Kidney epithelial cell (primary cell): ENCODE measurements at regions not wholly inside any gene's neighbourhood (a gene's known extent, or its start where the extent isn't known, plus 50 kb on each side); places are given as distances from the start of the nearest gene placed in this dataset.

ENCODE experiments used
- DNase-seq: peaks from one replicate; pipeline ENCODE4 v3.0.0-alpha.2; 2010; ENCODE audit warnings: low read depth
- H3K27me3 ChIP-seq: 2 replicates; pipeline ENCODE4 v1.6.0; 2011; ENCODE audit warnings: low read length; ENCODE audit not compliant: control insufficient read depth, insufficient read depth
- H3K36me3 ChIP-seq: 2 replicates; pipeline ENCODE4 v1.5.1; 2011; ENCODE audit warnings: low read length; ENCODE audit not compliant: control insufficient read depth, insufficient read depth
- H3K4me3 ChIP-seq: 2 replicates; pipeline ENCODE4 v1.5.1; 2011; ENCODE audit warnings: low read depth, mild to moderate bottlenecking, control low read depth, low read length
- TF ChIP-seq, protein P1 (sequence below): IDR thresholded peaks from 2 replicates; pipeline ENCODE4 v1.5.1; 2011; ENCODE audit warnings: mild to moderate bottlenecking, moderate library complexity, low read length, control low read depth, inconsistent platforms; ENCODE audit not compliant: insufficient read depth, poor library complexity, severe bottlenecking

DNA sequence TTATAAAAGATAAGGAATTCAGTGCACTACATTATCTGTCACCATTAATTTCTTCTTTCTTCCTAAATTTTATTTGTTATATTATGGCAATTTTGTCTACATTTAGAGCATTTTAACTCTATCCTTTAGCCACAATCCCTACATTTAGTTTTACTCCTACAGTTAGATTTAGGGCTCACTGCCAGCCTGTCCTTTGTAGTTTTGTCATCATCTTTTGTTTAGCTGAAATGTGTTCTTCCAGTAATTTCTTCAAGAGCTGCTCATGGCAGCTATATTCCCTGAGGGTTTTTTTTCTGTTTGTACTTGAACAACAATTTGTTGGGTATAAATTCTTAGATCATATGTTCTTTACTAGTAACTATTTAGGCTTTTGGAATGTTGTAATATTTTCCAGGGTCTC is 72.7 kb upstream of the B3GAT2 start:
- no peaks in the 10 kb centered on the region for H3K36me3 ChIP-seq
- TF ChIP-seq, protein P1, sequence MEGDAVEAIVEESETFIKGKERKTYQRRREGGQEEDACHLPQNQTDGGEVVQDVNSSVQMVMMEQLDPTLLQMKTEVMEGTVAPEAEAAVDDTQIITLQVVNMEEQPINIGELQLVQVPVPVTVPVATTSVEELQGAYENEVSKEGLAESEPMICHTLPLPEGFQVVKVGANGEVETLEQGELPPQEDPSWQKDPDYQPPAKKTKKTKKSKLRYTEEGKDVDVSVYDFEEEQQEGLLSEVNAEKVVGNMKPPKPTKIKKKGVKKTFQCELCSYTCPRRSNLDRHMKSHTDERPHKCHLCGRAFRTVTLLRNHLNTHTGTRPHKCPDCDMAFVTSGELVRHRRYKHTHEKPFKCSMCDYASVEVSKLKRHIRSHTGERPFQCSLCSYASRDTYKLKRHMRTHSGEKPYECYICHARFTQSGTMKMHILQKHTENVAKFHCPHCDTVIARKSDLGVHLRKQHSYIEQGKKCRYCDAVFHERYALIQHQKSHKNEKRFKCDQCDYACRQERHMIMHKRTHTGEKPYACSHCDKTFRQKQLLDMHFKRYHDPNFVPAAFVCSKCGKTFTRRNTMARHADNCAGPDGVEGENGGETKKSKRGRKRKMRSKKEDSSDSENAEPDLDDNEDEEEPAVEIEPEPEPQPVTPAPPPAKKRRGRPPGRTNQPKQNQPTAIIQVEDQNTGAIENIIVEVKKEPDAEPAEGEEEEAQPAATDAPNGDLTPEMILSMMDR = no peak
- no peaks in the 10 kb centered on the region for H3K27me3 ChIP-seq
- H3K4me3 ChIP-seq = no peak overlapping the region
- DNase-seq = no peak

DNA sequence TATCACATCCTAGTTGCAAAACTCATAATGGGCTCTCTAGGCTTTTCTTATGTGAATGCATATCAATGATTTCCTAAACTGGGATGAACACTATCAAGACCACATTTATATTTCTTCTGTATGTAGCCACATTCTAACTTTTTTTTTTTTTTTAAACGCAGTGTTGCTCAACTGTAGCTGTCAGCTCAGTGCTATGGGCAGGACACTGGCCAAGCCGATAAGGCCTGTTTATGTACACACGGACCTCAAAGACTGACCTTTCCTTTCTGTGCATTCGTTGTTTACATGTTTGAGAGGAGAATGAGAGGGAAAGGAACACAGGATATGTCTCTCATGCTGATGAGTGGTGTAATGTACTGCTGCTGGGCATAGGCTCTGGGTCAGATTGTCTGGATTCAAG is 75.1 kb upstream of the B3GAT2 start:
- Histone ChIP-seq H3K4me3 (no peak overlapping the region), H3K27me3 (no peaks in the 10 kb centered on the region), H3K36me3 (no peaks in the 10 kb centered on the region)
- no peak for DNase-seq
- TF ChIP-seq, protein P1 = no peak

DNA sequence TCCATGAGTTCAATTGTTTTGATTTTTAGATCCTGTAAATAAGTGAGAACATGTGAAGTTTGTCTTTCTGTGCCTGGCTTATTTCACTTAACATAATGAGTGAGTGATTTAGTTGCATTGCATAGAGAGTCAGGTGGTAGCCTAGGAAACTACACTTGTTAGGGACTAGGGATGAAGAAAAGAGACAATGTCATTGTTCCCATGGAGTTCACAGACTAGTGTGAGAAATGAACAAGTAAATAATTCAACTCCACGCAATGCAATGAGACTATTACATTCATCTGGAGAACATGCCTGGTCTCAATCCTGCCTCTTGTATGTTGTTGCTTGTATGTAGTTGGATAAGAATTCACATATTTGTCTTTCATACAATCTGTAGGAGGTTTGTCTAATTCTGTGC is 76.3 kb upstream of the B3GAT2 start:
- no peak overlapping the region for H3K4me3 ChIP-seq

DNA sequence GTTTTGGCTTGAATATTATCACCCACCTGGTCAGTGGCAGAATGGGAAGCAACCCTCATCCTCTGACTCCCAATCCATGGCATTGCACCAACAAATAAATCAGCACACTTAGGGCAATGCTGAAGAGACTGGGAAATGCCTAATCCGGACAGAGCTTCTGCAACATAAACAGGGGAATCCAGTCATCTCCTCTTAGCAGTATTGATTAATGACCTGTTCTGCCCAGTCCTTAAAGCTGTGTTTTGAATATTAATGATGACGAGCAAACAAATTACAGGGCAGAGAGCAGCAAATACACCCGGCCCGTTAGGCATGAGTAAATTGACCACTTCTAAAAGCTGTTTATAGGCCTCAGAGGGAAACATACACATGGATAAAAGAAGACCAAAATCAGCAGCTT is 77.0 kb upstream of the B3GAT2 start:
- Histone ChIP-seq H3K27me3 (no peaks in the 10 kb centered on the region), H3K36me3 (no peaks in the 10 kb centered on the region), H3K4me3 (no peak overlapping the region)
- no peak for DNase-seq
- TF ChIP-seq, protein P1 = no peak

More for the DNA sequence above, 76.3 kb upstream of the B3GAT2 start:
- TF ChIP-seq, protein P1 = no peak
- H3K27me3 ChIP-seq = no peaks in the 10 kb centered on the region
- H3K36me3 ChIP-seq = no peaks in the 10 kb centered on the region
- DNase-seq = no peak

DNA sequence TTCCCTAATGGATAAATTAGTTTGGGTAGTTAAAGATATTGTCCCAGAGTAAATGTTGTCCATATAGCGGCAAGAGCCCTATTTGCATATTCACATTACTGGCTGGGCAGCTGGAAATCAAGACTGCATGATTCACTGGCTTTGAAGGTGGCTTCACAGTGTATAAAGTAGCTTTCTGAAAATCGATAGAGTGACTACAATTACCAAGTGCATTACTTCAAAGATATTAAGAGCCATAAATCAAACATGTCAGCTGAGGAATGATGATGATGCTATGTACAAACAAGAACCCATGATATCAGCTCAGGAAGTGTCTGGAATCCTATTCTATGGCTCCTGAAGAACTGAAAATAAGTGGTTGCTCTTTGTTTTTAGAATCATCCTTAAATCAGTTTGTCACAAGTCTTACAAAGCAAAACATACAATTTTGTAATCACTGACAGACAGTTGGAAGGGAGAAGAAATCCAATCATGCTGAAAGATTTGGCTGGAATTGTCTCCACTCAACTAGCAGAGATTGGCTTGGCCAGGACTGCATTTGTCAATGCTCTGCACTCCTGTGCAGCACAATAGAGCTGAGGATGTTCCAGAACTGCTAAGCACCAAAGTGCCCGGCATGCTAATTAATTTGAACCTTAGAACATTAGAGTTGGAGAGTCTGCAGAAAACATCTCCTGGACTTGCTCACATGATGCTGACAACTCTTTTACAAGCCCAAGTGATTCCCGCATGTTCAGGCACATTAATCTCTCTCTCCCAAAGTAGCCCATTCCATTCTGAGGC is 77.9 kb upstream of the B3GAT2 start:
- no peak for DNase-seq
- no peak overlapping the region for H3K4me3 ChIP-seq
- TF ChIP-seq, protein P1 = no peak
- H3K27me3 ChIP-seq = no peaks in the 10 kb centered on the region
- H3K36me3 ChIP-seq = no peaks in the 10 kb centered on the region

DNA sequence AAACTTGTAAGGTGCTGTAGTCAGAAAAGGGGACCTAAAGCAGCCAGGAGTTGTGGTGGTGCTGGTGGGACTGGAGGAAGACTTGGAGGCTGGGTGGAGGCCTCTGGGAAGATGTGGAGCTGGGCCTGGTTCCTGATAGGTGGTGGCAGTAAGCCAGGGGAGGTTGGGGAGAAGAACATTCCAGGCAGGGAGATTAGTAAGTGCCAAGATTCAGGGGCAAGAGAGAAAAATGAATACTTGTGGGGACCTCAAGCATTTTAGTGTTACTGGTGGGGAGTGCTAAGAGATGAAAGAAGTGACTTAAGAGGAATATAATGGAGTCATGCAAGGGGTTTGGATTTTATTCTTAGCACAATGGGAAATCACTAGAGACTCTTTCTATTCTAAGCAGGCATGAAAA is 79.0 kb upstream of the B3GAT2 start:
- no peak overlapping the region for H3K4me3 ChIP-seq
- DNase-seq = no peak
- TF ChIP-seq, protein P1 = no peak
- H3K27me3 ChIP-seq = peaks cover 3% of the 10 kb centered on the region
- no peaks in the 10 kb centered on the region for H3K36me3 ChIP-seq
